ENCODE measurements at regions not wholly inside any gene's neighbourhood (a gene's known extent, or its start where the extent isn't known, plus 50 kb on each side); places are given as distances from the start of the nearest gene placed in this dataset.

DNA sequence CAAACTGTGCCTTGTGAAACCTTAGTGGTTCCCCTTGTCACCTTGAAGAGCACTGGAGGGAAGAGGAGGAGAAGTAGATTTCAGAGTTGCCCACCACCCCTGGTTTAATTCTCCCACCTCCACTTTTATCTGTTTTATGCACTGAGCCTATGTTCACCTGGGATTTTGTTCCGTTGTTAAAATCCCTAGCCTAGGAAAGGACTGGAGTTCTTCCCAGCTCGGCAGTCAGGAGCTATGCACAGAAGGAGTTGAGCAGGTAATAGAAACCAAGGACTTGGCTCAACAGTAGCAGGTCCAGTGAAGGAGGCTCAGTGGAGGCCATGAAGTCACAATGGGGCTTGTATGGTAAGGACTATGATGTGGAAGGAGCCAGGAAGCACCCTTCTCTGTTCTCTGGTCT lies 182.4 kb upstream of the ADRA1D start:
- TF ChIP-seq, protein P1, sequence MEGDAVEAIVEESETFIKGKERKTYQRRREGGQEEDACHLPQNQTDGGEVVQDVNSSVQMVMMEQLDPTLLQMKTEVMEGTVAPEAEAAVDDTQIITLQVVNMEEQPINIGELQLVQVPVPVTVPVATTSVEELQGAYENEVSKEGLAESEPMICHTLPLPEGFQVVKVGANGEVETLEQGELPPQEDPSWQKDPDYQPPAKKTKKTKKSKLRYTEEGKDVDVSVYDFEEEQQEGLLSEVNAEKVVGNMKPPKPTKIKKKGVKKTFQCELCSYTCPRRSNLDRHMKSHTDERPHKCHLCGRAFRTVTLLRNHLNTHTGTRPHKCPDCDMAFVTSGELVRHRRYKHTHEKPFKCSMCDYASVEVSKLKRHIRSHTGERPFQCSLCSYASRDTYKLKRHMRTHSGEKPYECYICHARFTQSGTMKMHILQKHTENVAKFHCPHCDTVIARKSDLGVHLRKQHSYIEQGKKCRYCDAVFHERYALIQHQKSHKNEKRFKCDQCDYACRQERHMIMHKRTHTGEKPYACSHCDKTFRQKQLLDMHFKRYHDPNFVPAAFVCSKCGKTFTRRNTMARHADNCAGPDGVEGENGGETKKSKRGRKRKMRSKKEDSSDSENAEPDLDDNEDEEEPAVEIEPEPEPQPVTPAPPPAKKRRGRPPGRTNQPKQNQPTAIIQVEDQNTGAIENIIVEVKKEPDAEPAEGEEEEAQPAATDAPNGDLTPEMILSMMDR (IDR thresholded peaks at IDR 0.05; ENCODE audit: poor library complexity, severe bottlenecking): no peak
- no peak for TF ChIP-seq MXI1 (conservative IDR thresholded peaks at IDR 0.05; ENCODE audit: poor library complexity, severe bottlenecking)
- no peak for TF ChIP-seq EP300 (conservative IDR thresholded peaks at IDR 0.05; ENCODE audit: poor library complexity, severe bottlenecking)
- TF ChIP-seq, protein P2, sequence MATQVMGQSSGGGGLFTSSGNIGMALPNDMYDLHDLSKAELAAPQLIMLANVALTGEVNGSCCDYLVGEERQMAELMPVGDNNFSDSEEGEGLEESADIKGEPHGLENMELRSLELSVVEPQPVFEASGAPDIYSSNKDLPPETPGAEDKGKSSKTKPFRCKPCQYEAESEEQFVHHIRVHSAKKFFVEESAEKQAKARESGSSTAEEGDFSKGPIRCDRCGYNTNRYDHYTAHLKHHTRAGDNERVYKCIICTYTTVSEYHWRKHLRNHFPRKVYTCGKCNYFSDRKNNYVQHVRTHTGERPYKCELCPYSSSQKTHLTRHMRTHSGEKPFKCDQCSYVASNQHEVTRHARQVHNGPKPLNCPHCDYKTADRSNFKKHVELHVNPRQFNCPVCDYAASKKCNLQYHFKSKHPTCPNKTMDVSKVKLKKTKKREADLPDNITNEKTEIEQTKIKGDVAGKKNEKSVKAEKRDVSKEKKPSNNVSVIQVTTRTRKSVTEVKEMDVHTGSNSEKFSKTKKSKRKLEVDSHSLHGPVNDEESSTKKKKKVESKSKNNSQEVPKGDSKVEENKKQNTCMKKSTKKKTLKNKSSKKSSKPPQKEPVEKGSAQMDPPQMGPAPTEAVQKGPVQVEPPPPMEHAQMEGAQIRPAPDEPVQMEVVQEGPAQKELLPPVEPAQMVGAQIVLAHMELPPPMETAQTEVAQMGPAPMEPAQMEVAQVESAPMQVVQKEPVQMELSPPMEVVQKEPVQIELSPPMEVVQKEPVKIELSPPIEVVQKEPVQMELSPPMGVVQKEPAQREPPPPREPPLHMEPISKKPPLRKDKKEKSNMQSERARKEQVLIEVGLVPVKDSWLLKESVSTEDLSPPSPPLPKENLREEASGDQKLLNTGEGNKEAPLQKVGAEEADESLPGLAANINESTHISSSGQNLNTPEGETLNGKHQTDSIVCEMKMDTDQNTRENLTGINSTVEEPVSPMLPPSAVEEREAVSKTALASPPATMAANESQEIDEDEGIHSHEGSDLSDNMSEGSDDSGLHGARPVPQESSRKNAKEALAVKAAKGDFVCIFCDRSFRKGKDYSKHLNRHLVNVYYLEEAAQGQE (IDR thresholded peaks at IDR 0.05; ENCODE audit: borderline replicate concordance): no peak
- TF ChIP-seq EZH2 (IDR thresholded peaks at IDR 0.05; ENCODE audit: borderline replicate concordance, insufficient read depth, low read length, poor library complexity, severe bottlenecking): no peak
- no peak for TF ChIP-seq SMC3 (conservative IDR thresholded peaks at IDR 0.05; ENCODE audit: poor library complexity)
- TF ChIP-seq RAD21 (conservative IDR thresholded peaks at IDR 0.05): no peak
